HG02610 (cell line): ENCODE measurements at regions not wholly inside any gene's neighbourhood (a gene's known extent, or its start where the extent isn't known, plus 50 kb on each side); places are given as distances from the start of the nearest gene placed in this dataset.

ENCODE experiments used
- ATAC-seq: cut with Tn5 transposase; IDR thresholded peaks from one replicate; pipeline ENCODE4 v1.9.1; 2021; ENCODE audit warnings: mild to moderate bottlenecking, moderate library complexity; ENCODE audit not compliant: unreplicated experiment

- no peak for ATAC-seq
Observed at GRCh38 chr2:51505533-51505932, 473.6 kb upstream of the NRXN1 start.

DNA sequence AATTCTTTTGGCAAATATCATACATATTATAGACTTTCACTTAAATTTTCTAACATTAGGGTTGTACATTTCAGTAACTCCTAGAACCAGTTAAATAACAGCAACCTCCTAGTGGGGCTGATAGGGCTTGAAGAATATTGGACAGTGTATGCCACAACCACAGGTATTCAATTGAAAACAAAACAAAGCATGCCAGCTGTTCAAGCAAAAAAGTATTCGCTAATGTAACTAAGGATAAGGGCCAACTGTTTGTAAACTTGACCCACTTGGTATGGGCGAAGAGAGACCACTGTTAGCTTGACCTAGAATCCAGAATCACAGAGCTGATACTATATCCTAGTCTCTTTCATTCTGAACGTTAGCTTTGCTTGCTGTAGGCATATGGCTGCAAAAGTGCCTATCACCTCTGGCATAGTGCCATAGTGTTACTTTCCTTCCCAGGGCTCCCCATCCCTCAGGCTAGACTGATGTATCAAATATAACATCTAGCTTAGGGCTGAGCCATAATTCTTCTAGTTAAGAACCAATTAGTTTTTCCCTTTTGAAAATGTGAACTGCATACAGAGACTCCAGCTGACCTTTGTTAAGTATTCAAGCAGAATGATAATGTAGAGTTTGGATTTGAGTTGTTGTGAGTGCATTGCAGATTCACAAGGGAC is 458.8 kb upstream of the NRXN1 start:
- no peak for ATAC-seq

DNA sequence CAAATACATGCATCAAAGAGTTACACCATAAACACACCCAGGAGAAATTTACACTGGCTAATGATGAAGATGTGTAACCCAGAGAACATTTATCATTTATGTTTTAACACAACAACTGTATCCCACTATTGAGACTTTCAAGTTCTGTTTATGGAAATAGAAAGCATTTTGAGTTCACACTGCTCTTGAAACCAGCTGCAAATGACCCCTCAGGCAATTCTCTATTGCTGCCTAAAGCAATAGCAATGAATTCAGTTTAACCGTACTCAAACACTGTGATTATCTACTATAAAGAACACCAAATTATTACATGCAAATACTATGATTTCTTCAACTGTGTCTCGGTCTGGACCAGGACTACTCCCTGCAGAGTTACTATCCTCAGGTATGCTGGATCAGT is 452.7 kb upstream of the NRXN1 start:
- no peak for ATAC-seq

- no peak for ATAC-seq
Observed at GRCh38 chr2:51483720-51484119, 451.8 kb upstream of the NRXN1 start.

GRCh38 chr2:51472783-51473182 is 440.9 kb upstream of the NRXN1 start:
- no peak for ATAC-seq

DNA sequence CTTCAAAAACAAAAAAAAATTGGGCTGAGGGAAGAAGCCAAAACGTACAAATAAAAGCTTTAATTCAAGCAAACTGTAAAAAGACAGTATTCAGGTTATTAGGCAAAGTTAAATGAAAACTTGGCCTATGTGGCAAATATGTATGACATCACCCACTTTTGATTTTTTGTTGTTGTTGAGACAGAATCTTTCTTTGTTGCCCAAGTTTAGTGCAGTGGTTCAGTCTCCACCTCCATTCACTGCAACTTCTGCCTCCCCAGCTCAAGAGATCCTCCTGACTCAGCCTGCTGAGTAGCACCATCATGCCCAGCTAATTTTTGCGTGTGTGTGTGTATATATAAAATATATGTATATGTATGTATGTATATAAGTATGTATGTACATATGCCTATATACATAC is 440.4 kb upstream of the NRXN1 start:
- no peak for ATAC-seq

DNA sequence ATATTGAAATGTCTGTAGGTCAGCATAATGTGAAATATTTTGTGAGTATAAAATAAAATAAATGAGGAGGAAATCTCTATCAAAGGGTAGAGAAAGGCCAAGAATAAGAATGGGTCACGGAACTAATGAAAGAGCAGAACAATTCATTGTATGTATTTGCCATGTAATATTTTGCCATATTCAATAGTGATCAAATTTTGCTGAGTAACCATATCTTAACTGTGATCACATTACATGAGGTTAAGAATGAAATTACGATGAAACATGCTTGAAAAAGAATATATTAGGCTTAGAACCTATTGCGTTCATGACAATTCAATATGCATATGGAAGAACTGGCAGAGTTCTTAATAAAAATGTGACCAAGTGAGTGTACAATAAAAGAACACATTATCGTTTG is 437.2 kb upstream of the NRXN1 start:
- no peak for ATAC-seq

- ATAC-seq = no peak
Observed at GRCh38 chr2:51465326-51465725, 433.4 kb upstream of the NRXN1 start.

GRCh38 chr2:51454177-51454576 is 422.2 kb upstream of the NRXN1 start:
- no peak for ATAC-seq

- no peak for ATAC-seq
Observed at GRCh38 chr2:51448911-51449310, 417.0 kb upstream of the NRXN1 start.

GRCh38 chr2:51441786-51442185 is 409.9 kb upstream of the NRXN1 start:
- no peak for ATAC-seq

GRCh38 chr2:51424418-51424817 is 392.5 kb upstream of the NRXN1 start:
- no peak for ATAC-seq

DNA sequence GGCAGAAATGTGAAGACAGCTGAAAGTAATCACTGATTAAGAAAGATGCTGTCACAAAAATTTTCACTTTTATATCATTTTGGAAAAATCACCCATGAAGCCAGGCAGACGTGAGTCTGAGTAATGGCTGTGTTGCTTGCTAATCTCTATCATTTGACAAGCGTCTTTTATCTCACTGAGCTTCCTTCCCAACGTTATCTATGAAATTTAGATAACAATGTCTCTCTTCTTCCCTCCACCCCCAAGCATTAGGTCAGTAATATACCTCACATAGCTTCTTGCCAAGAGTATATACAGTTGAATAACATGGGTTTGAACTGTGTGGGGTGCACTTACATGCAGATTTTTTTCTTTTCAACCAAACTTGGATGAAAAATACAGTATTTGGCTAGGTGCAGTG is 388.6 kb upstream of the NRXN1 start:
- no peak for ATAC-seq

GRCh38 chr2:51413726-51414125 is 381.8 kb upstream of the NRXN1 start:
- no peak for ATAC-seq

DNA sequence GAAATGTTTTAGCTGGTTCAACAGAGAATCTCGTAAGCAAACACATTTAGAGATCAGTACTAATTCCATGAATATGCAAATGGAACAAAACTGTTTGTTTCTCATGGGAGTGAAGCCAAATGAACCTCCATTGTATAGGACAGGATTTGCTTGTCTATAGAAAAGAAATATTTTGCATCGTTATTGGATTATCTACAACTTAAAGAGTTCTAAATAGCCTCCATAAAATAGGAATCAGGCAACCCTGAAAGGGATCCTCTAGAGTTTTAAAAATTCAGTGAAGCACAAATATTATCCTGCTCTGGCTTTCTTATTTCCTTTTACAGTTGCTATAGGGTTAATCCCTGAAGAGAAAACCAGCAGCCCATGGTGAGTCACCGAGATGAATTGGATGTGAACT is 378.4 kb upstream of the NRXN1 start:
- no peak for ATAC-seq

- ATAC-seq = no peak
Observed at GRCh38 chr2:51409920-51410319, 378.0 kb upstream of the NRXN1 start.

GRCh38 chr2:51404226-51404625 is 372.3 kb upstream of the NRXN1 start:
- no peak for ATAC-seq

DNA sequence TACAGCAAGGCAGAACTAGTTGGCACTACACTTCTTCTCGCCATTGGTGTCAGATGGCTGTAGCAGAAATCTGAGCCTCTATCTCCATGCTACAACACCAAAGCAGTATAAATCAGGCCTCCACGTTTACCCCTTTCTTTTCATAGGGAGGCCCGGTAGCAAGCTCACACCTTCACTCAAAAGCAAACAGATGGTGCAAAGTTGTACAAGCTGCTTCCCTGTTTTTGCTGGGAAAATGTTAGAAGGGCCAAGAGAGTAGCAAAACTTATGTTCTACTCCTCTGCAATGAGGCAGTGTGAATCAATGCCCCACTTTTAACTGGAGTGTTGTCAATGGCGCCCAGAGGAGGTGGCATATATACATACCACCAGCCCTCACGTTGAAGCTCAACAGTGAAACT is 369.6 kb upstream of the NRXN1 start:
- no peak for ATAC-seq

GRCh38 chr2:51387235-51387634 is 355.3 kb upstream of the NRXN1 start:
- ATAC-seq = no peak

GRCh38 chr2:51379997-51380396 is 348.1 kb upstream of the NRXN1 start:
- ATAC-seq = no peak

DNA sequence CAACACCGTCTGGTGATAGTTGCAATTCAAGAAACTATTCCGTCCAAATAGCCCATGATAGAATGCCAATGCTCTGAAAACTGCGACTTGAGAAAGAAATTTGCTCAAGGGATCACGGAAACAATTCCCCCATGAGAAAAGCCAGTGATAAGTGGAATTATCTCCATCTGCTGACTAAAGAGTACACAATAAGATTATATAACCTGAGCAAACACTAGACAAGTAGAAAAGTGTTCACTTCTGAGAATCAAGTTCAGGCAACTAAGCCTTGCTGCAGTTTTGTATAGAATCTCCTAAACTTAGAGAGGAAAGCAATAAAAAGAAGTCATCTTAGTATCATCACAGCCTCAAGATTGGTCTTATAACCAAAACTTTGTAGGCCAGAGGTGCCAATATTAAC is 336.3 kb upstream of the NRXN1 start:
- no peak for ATAC-seq

- ATAC-seq = no peak
Observed at GRCh38 chr2:51350100-51350499, 318.2 kb upstream of the NRXN1 start.

DNA sequence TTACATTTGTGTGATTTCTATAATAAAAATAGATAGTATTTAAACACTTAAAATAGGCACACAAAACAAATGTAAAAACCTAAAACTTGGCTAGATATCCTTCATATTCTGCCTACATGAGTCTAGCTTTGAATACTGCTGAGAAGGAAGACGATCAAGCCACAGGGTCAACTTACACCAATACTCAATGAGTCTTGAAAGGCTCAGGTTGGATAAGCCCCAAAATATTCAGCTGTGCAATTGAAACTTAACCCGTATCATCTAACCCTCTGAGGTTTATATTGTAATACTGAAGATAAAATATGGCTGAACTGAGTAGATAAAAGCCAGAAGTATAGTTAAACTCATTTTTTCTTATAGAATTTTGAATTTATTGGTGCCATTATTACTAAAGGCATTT is 313.0 kb upstream of the NRXN1 start:
- no peak for ATAC-seq
